GM12878 (cell line): ENCODE measurements at regions not wholly inside any gene's neighbourhood (a gene's known extent, or its start where the extent isn't known, plus 50 kb on each side); places are given as distances from the start of the nearest gene placed in this dataset.

Source experiments
- ATAC-seq: fragments of 200-7000 bp; cut with Tn5 transposase; 3 replicates; pipeline ENCODE4 v1.9.1; 2020; ENCODE audit warnings: mild to moderate bottlenecking, moderate library complexity
- BruUV-seq: library from RNA; stranded (reverse); fragments of 400-500 nt; replicated peaks from 2 replicates; lab custom pipeline; 2021; lab: Mats Ljungman, UMichigan
- CTCF ChIA-PET: fragments of 300-600 bp; sonication (Branson Sonifier 250); formaldehyde crosslinking; extraction: SDS; loops from one replicate; lab custom pipeline; 2021; ENCODE audit warnings: inconsistent platforms; lab: Yijun Ruan, JAX
- POLR2A ChIA-PET: fragments of 350-600 bp; formaldehyde crosslinking; extraction: SDS; loops from one replicate; lab custom pipeline; 2021; ENCODE audit warnings: inconsistent platforms; lab: Charles Lee
- RAD21 ChIA-PET: fragments of 300-600 bp; sonication (Branson Sonifier 250); formaldehyde crosslinking; loops from one replicate; lab custom pipeline; 2023; ENCODE audit warnings: antibody characterized with exemption; ENCODE audit not compliant: unreplicated experiment; lab: Charles Lee
- SMC1A ChIA-PET: fragments of 300-600 bp; sonication (Branson Sonifier 250); formaldehyde crosslinking; loops from one replicate; lab custom pipeline; 2023; ENCODE audit not compliant: unreplicated experiment, uncharacterized antibody; lab: Charles Lee
- DNase-seq: peaks from one replicate; pipeline ENCODE4 v3.0.0-alpha.2; 2011; ENCODE audit warnings: low read depth, low spot score
- FAIRE-seq: peaks from 3 replicates; lab custom pipeline; 2011; peaks lifted over from hg19 to GRCh38; lab: Jason Lieb, UNC
- H2AFZ ChIP-seq: 2 replicates; pipeline ENCODE4 v1.6.0; 2011; ENCODE audit warnings: low read depth, low read length, control low read depth; ENCODE audit not compliant: control insufficient read depth
- H3K27ac ChIP-seq: 2 replicates; pipeline ENCODE4 v1.5.1; 2011; ENCODE audit warnings: control low read depth; ENCODE audit not compliant: control insufficient read depth, insufficient read depth
- H3K27me3 ChIP-seq, 2 experiments: replicated peaks in 1 of 2; 2 replicates each; pipeline versions ENCODE4 v1.6.0 to v1.6.1; 2011; ENCODE audit warnings: low read length in 1 of 2; ENCODE audit not compliant: control insufficient read depth in 2 of 2, insufficient read depth in 2 of 2
- H3K36me3 ChIP-seq, 2 experiments: 2 replicates each; pipeline ENCODE4 v1.5.1; 2011; ENCODE audit warnings: low read length in 1 of 2; ENCODE audit not compliant: control insufficient read depth in 2 of 2, insufficient read depth in 2 of 2
- H3K4me1 ChIP-seq: 2 replicates; pipeline ENCODE4 v1.6.1; 2011; ENCODE audit warnings: mild to moderate bottlenecking, low read length, moderate library complexity, mixed read lengths; ENCODE audit not compliant: control insufficient read depth, insufficient read depth
- H3K4me2 ChIP-seq: 2 replicates; pipeline ENCODE4 v1.6.0; 2011; ENCODE audit warnings: control low read depth; ENCODE audit not compliant: control insufficient read depth, insufficient read depth
- H3K4me3 ChIP-seq: fragments of 200-600 bp; sonication (generic); 2 replicates; pipeline ENCODE4 v1.5.1; 2016
- H3K79me2 ChIP-seq: 2 replicates; pipeline ENCODE4 v1.6.0; 2011; ENCODE audit warnings: low read length; ENCODE audit not compliant: control insufficient read depth, insufficient read depth
- H3K9ac ChIP-seq: 2 replicates; pipeline ENCODE4 v1.8.0; 2011; ENCODE audit warnings: low read length, control low read depth, mixed read lengths; ENCODE audit not compliant: control insufficient read depth, insufficient read depth
- H3K9me3 ChIP-seq: replicated peaks from 3 replicates; pipeline ENCODE4 v1.5.1; 2011; ENCODE audit warnings: mild to moderate bottlenecking, low read length; ENCODE audit not compliant: control insufficient read depth, insufficient read depth
- H4K20me1 ChIP-seq: 2 replicates; pipeline ENCODE4 v1.6.0; 2011; ENCODE audit not compliant: control insufficient read depth, insufficient read depth
- BCL3 ChIP-seq: IDR thresholded peaks from 2 replicates; pipeline ENCODE4 v1.6.1; 2011; ENCODE audit warnings: borderline replicate concordance, low read depth, mild to moderate bottlenecking, moderate library complexity, low read length; ENCODE audit not compliant: insufficient read depth, poor library complexity, severe bottlenecking
- E2F8 ChIP-seq: fragments of 450-650 bp; IDR thresholded peaks from 2 replicates; pipeline ENCODE4 v1.6.1; 2018; ENCODE audit warnings: mild to moderate bottlenecking, low read depth, moderate library complexity; ENCODE audit not compliant: partially characterized antibody
- FOS ChIP-seq: IDR thresholded peaks from 3 replicates; pipeline ENCODE4 v1.6.1; 2011; ENCODE audit warnings: borderline replicate concordance; ENCODE audit not compliant: insufficient read length; ENCODE audit errors: extremely low read depth
- HDAC2 ChIP-seq: fragments of 200-600 bp; sonication (generic); IDR thresholded peaks from 2 replicates; pipeline ENCODE4 v1.6.1; 2017
- IRF3 ChIP-seq: fragments of 450-650 bp; IDR thresholded peaks from 2 replicates; pipeline ENCODE4 v1.6.1; 2014; ENCODE audit warnings: mild to moderate bottlenecking
- MEF2B ChIP-seq: fragments of 450-650 bp; IDR thresholded peaks from 2 replicates; pipeline ENCODE4 v1.6.1; 2018; ENCODE audit warnings: mild to moderate bottlenecking, moderate library complexity; ENCODE audit not compliant: partially characterized antibody, poor library complexity, severe bottlenecking
- MLLT1 ChIP-seq: fragments of 450-650 bp; IDR thresholded peaks from 2 replicates; pipeline ENCODE4 v1.6.1; 2016; ENCODE audit warnings: mild to moderate bottlenecking
- RUNX3 ChIP-seq: IDR thresholded peaks from 2 replicates; pipeline ENCODE4 v1.6.1; 2012; ENCODE audit warnings: low read length, inconsistent platforms
- SREBF2 ChIP-seq: IDR thresholded peaks from 2 replicates; pipeline ENCODE4 v1.6.1; 2012; ENCODE audit warnings: mild to moderate bottlenecking, low read length
- ZBTB4 ChIP-seq: fragments of 450-650 bp; formaldehyde crosslinking; IDR thresholded peaks from 2 replicates; pipeline ENCODE4 v1.4.0; 2022; ENCODE audit warnings: mild to moderate bottlenecking, moderate library complexity
- ZNF207 ChIP-seq: fragments of 450-650 bp; IDR thresholded peaks from 2 replicates; pipeline ENCODE4 v1.6.1; 2014; ENCODE audit warnings: antibody characterized with exemption, mild to moderate bottlenecking, borderline replicate concordance
- ZNF384 ChIP-seq: IDR thresholded peaks from 2 replicates; pipeline ENCODE4 v1.6.1; 2012; ENCODE audit warnings: low read depth, mild to moderate bottlenecking, low read length, improper control_type of control experiment, borderline replicate concordance
- WGBS: methylation state at CpG from one replicate; pipeline ENCODE4 v1.1.6; 2016; ENCODE audit warnings: low lambda C conversion rate; ENCODE audit not compliant: insufficient replicate concordance, insufficient coverage; ENCODE audit errors: missing lambda C conversion rate; 5-methylcytosine and 5-hydroxymethylcytosine counted together
- in situ Hi-C: fragments of 300-500 bp; cut with MboI; formaldehyde crosslinking; loops from 9 replicates; pipeline ENCODE4 v1.14.3; 2018; ENCODE audit warnings: mixed read lengths
- intact Hi-C: fragments of 100-400 bp; cut with micrococcal nuclease; formaldehyde crosslinking; loops from one replicate; pipeline ENCODE4 v1.14.2; 2022; ENCODE audit not compliant: unreplicated experiment

- intact Hi-C loops = no loop called here
- H3K27me3 ChIP-seq = no peaks in the 10 kb centered on the region
- in situ Hi-C loops = no loop called here
- H3K4me1 ChIP-seq = no peaks in the 10 kb centered on the region
- no peaks in the 10 kb centered on the region for H3K9me3 ChIP-seq
- POLR2A ChIA-PET = no interaction called here
- H3K9ac ChIP-seq = no peak overlapping the region
- WGBS = 85% methylated on average over 2 of the region's 2 CpGs
- no peak for ATAC-seq
- no peaks in the 10 kb centered on the region for H3K36me3 ChIP-seq
- no peak overlapping the region for H3K27ac ChIP-seq
- no peaks in the 10 kb centered on the region for H3K79me2 ChIP-seq
- RAD21 ChIA-PET = no interaction called here
- no peak overlapping the region for H3K4me3 ChIP-seq
- H3K4me2 ChIP-seq = no peak overlapping the region
- no peak overlapping the region for H2AFZ ChIP-seq
- no peak for DNase-seq
- CTCF ChIA-PET = interaction anchor here (1.2 kb wide), 1 partner anchor 8 kb away, joined by 4 read pairs; no protein-coding TSS in a partner anchor
- SMC1A ChIA-PET = no interaction called here
- no peak for FAIRE-seq
- no peaks in the 10 kb centered on the region for H4K20me1 ChIP-seq
- no TSS peak for BruUV-seq
- TF ChIP-seq FOS (no peak), IRF3 (no peak), BCL3 (no peak), SREBF2 (no peak), E2F8 (no peak), ZNF207 (no peak), ZNF384 (no peak), MEF2B (no peak), ZBTB4 (CRISPR knock-in tag) (no peak), MLLT1 (no peak), HDAC2 (no peak), RUNX3 (no peak)
Measured at GRCh38 chr7:124420367-124420766, 345.2 kb downstream of the GPR37 start.
